PC-3 (cell line): ENCODE measurements at regions not wholly inside any gene's neighbourhood (a gene's known extent, or its start where the extent isn't known, plus 50 kb on each side); places are given as distances from the start of the nearest gene placed in this dataset.
A peak's percentile ranks its signal among the peaks of the same experiment; 100 is the strongest.

Experiments
- ATAC-seq: fragments of 200-7000 bp; cut with Tn5 transposase; 2 replicates; pipeline ENCODE4 v1.9.1; 2020; ENCODE audit warnings: mild to moderate bottlenecking, moderate library complexity
- BruUV-seq: library from RNA; stranded (reverse); fragments of 400-500 nt; replicated peaks from 2 replicates; lab custom pipeline; 2021; lab: Mats Ljungman, UMichigan
- CTCF ChIA-PET: fragments of 300-600 bp; sonication (Branson Sonifier 250); formaldehyde crosslinking; loops from one replicate; lab custom pipeline; 2022; ENCODE audit warnings: antibody characterized with exemption; lab: Charles Lee
- POLR2A ChIA-PET: fragments of 300-600 bp; sonication (Branson Sonifier 250); formaldehyde crosslinking; loops from one replicate; lab custom pipeline; 2022; ENCODE audit warnings: antibody characterized with exemption; ENCODE audit not compliant: unreplicated experiment; lab: Charles Lee
- DNase-seq: peaks from one replicate; pipeline ENCODE4 v3.0.0-alpha.2; 2015
- H2AFZ ChIP-seq: fragments of 300-600 bp; sonication (generic); 2 replicates; pipeline ENCODE4 v1.6.0; 2016; ENCODE audit warnings: antibody characterized with exemption, low read length
- H3F3A ChIP-seq: fragments of 300-600 bp; sonication (generic); one replicate; pipeline ENCODE4 v1.6.0; 2017; ENCODE audit warnings: antibody characterized with exemption, low read length, control low read depth, mild to moderate bottlenecking; ENCODE audit not compliant: unreplicated experiment
- H3K27ac ChIP-seq: fragments of 300-600 bp; sonication (generic); 2 replicates; pipeline ENCODE4 v1.5.1; 2016; ENCODE audit warnings: mild to moderate bottlenecking, low read length
- H3K27me3 ChIP-seq: fragments of 300-600 bp; sonication (generic); 2 replicates; pipeline ENCODE4 v1.6.1; 2016; ENCODE audit warnings: low read length, mixed read lengths
- H3K36me3 ChIP-seq: fragments of 300-600 bp; sonication (generic); 2 replicates; pipeline ENCODE4 v1.6.1; 2016; ENCODE audit warnings: low read depth, mixed run types, low read length, mixed read lengths
- H3K4me1 ChIP-seq: fragments of 300-600 bp; sonication (generic); 2 replicates; pipeline ENCODE4 v1.5.1; 2016; ENCODE audit warnings: low read length; ENCODE audit not compliant: insufficient read depth
- H3K4me2 ChIP-seq: fragments of 300-600 bp; sonication (generic); 2 replicates; pipeline ENCODE4 v1.6.0; 2016; ENCODE audit warnings: low read length
- H3K4me3 ChIP-seq: fragments of 300-600 bp; sonication (generic); 2 replicates; pipeline ENCODE4 v1.5.1; 2016; ENCODE audit warnings: mild to moderate bottlenecking, low read length, mixed read lengths
- H3K79me2 ChIP-seq: fragments of 300-600 bp; sonication (generic); 2 replicates; pipeline ENCODE4 v1.6.1; 2017; ENCODE audit warnings: low read length, mixed read lengths
- H3K9ac ChIP-seq: fragments of 300-600 bp; sonication (generic); 2 replicates; pipeline ENCODE4 v1.6.0; 2016; ENCODE audit warnings: mild to moderate bottlenecking, low read length
- H3K9me2 ChIP-seq: fragments of 300-600 bp; sonication (generic); replicated peaks from 2 replicates; pipeline ENCODE4 v1.6.1; 2016; ENCODE audit warnings: mixed run types, low read length, mixed read lengths
- H3K9me3 ChIP-seq: fragments of 300-600 bp; sonication (generic); 2 replicates; pipeline ENCODE4 v1.6.1; 2016; ENCODE audit warnings: low read length, mixed read lengths
- H4K20me1 ChIP-seq: fragments of 300-600 bp; sonication (generic); 2 replicates; pipeline ENCODE4 v1.6.1; 2016; ENCODE audit warnings: low read length, mixed read lengths
- EZH2 ChIP-seq: fragments of 300-600 bp; sonication (generic); IDR thresholded peaks from one replicate; pipeline ENCODE4 v1.6.1; 2017; ENCODE audit warnings: antibody characterized with exemption, mild to moderate bottlenecking, low read length; ENCODE audit not compliant: unreplicated experiment
- EZH2phosphoT487 ChIP-seq: fragments of 300-600 bp; sonication (generic); IDR thresholded peaks from 2 replicates; pipeline ENCODE4 v1.6.1; 2018; ENCODE audit warnings: mild to moderate bottlenecking, antibody characterized with exemption, low read length, borderline replicate concordance
- intact Hi-C: fragments of 100-400 bp; cut with micrococcal nuclease; formaldehyde crosslinking; loops from 2 replicates; pipeline ENCODE4 v1.9.0; 2023
- TF ChIP-seq, protein P1 (sequence below): fragments of 300-600 bp; sonication (generic); conservative IDR thresholded peaks from 2 replicates; pipeline ENCODE4 v1.5.1; 2017; ENCODE audit warnings: antibody characterized with exemption, low read depth, mild to moderate bottlenecking, low read length

DNA sequence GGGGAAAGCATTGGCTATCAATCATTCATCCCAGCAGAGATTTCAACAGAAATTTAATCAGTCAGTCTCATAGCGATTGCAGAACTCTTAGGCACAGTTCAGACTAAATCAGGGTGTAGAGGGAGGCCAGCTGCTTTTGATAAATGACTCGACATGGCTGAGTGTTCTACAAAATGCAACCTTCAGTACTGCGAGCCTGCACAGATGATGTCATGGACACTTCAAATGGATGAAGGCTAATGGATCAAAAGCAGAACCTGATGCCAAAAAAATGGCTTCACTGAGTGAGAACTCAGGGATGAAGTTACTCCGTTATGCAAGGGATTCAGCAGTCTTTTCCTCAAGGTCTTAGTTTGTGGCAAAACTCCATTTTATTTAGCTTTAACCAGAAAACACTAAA lies 167.3 kb downstream of the DACT1 start:
- no peak overlapping the region for H3K4me3 ChIP-seq
- no peak overlapping the region for H3K4me2 ChIP-seq
- no peaks in the 10 kb centered on the region for H3K79me2 ChIP-seq
- POLR2A ChIA-PET: no interaction called here
- no peak overlapping the region for H2AFZ ChIP-seq
- ATAC-seq (no peak), DNase-seq (no peak)
- H3K36me3 ChIP-seq: no peaks in the 10 kb centered on the region
- no TSS peak for BruUV-seq
- H3F3A ChIP-seq: no peaks in the 10 kb centered on the region
- CTCF ChIA-PET: no interaction called here
- TF ChIP-seq, protein P1, sequence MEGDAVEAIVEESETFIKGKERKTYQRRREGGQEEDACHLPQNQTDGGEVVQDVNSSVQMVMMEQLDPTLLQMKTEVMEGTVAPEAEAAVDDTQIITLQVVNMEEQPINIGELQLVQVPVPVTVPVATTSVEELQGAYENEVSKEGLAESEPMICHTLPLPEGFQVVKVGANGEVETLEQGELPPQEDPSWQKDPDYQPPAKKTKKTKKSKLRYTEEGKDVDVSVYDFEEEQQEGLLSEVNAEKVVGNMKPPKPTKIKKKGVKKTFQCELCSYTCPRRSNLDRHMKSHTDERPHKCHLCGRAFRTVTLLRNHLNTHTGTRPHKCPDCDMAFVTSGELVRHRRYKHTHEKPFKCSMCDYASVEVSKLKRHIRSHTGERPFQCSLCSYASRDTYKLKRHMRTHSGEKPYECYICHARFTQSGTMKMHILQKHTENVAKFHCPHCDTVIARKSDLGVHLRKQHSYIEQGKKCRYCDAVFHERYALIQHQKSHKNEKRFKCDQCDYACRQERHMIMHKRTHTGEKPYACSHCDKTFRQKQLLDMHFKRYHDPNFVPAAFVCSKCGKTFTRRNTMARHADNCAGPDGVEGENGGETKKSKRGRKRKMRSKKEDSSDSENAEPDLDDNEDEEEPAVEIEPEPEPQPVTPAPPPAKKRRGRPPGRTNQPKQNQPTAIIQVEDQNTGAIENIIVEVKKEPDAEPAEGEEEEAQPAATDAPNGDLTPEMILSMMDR: no peak
- TF ChIP-seq EZH2phosphoT487 (no peak), EZH2 (no peak)
- intact Hi-C loops: loop anchor here (5.0 kb wide), 2 partner anchors 163 to 863 kb away; no protein-coding TSS in a partner anchor
- H3K9me2 ChIP-seq: no peaks in the 10 kb centered on the region
- H4K20me1 ChIP-seq: no peaks in the 10 kb centered on the region
- no peak overlapping the region for H3K9ac ChIP-seq
- H3K9me3 ChIP-seq: no peaks in the 10 kb centered on the region
- peaks cover 7% of the 10 kb centered on the region for H3K4me1 ChIP-seq
- H3K27ac ChIP-seq: no peak overlapping the region
- H3K27me3 ChIP-seq: peaks cover 44% of the 10 kb centered on the region

DNA sequence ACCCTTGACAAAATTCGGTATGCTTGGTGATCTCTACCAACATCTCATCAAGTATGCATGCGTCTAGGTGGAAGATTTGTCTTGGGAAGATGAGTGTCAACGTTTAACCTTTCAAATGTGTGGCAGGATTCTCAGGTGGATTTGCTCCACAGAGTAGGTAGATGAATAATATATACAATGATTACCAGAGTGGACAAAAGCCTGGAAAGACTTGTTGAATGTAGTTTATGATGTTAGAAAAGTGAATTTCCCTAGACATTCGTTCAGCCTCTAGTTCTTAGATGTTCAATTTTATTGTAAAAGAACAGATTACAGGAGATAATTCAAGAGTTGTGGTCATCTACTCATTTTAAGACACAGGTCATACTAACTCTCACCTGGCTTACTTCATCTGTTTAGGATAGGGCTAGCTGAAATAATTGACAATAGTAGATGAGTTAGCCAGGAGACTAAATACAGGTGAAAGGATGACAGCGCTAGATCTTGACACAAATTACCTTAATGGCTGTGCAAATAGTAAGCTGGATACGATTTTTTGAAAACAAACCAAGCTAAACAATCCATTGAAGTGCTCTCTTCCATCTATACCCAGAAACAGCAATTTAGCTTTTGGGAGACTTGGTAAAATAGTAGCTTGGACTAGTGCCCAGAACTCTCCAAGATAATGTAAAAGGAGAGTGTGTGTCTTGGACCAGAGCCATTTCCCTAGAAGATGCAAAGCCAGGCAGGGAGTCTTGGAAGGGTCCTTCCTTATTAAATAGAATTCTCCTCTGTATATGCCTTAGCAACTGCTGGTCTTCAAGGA lies 168.0 kb downstream of the DACT1 start:
- CTCF ChIA-PET: no interaction called here
- no peak overlapping the region for H3K27ac ChIP-seq

More for the DNA sequence above, 168.0 kb downstream of the DACT1 start:
- peaks cover 7% of the 10 kb centered on the region for H3K4me1 ChIP-seq
- H3K79me2 ChIP-seq: no peaks in the 10 kb centered on the region
- no peak overlapping the region for H2AFZ ChIP-seq
- TF ChIP-seq EZH2phosphoT487 (no peak; the same call in 1 of the 2 replicates), EZH2 (no peak)
- TF ChIP-seq, protein P1: no peak
- intact Hi-C loops: loop anchor here (5.0 kb wide), 2 partner anchors 164 to 864 kb away; no protein-coding TSS in a partner anchor
- ATAC-seq (no peak), DNase-seq (peak; percentile 65)
- no peaks in the 10 kb centered on the region for H3K36me3 ChIP-seq
- no peaks in the 10 kb centered on the region for H4K20me1 ChIP-seq
- peaks cover 39% of the 10 kb centered on the region for H3K27me3 ChIP-seq
- H3K9me2 ChIP-seq: no peaks in the 10 kb centered on the region
- no peaks in the 10 kb centered on the region for H3F3A ChIP-seq
- POLR2A ChIA-PET: no interaction called here
- no peak overlapping the region for H3K9ac ChIP-seq
- no peak overlapping the region for H3K4me3 ChIP-seq
- H3K9me3 ChIP-seq: no peaks in the 10 kb centered on the region
- BruUV-seq: no TSS peak
- H3K4me2 ChIP-seq: no peak overlapping the region
